GM12864 (cell line): ENCODE measurements at regions not wholly inside any gene's neighbourhood (a gene's known extent, or its start where the extent isn't known, plus 50 kb on each side); places are given as distances from the start of the nearest gene placed in this dataset.
A peak's percentile ranks its signal among the peaks of the same experiment; 100 is the strongest.
"Not testable (repeated sequence)": the region's sequence is repeated elsewhere in the genome, so short reads cannot be mapped to it uniquely, and the experiment has no call there.

Experiments used
- DNase-seq: peaks from one replicate; pipeline ENCODE4 v3.0.0-alpha.2; 2011; ENCODE audit warnings: low read depth
- H3K4me3 ChIP-seq: 2 replicates; pipeline ENCODE4 v1.5.1; 2011; ENCODE audit warnings: mild to moderate bottlenecking, low read depth, low read length, control low read depth
- CTCF ChIP-seq: IDR thresholded peaks from 2 replicates; pipeline ENCODE4 v1.5.1; 2011; ENCODE audit warnings: low read depth, mild to moderate bottlenecking, moderate library complexity, low read length, control low read depth, inconsistent platforms; ENCODE audit errors: missing control alignments

- no peak overlapping the region for H3K4me3 ChIP-seq
- DNase-seq, result no peak
- TF ChIP-seq CTCF, result peak; percentile 66
These were observed 81.2 kb upstream of the UCN3 start for GRCh38 chr10:5283305-5284158.

- no peak overlapping the region for H3K4me3 ChIP-seq
- no peak for DNase-seq
- TF ChIP-seq CTCF, result no peak
These were observed 80.3 kb upstream of the UCN3 start for GRCh38 chr10:5284311-5285057.

- no peak overlapping the region for H3K4me3 ChIP-seq
- TF ChIP-seq CTCF, result no peak
- DNase-seq, result no peak
These were observed 79.6 kb upstream of the UCN3 start for GRCh38 chr10:5285186-5285585.

GRCh38 chr10:5288359-5288758 lies 76.4 kb upstream of the UCN3 start:
- H3K4me3 ChIP-seq, result no peak overlapping the region
- no peak for DNase-seq
- TF ChIP-seq CTCF, result no peak

GRCh38 chr10:5289228-5289627 lies 75.5 kb upstream of the UCN3 start:
- not testable (repeated sequence) for DNase-seq

GRCh38 chr10:5291501-5292195 lies 73.1 kb upstream of the UCN3 start:
- H3K4me3 ChIP-seq, result no peak overlapping the region
- DNase-seq, result no peak
- TF ChIP-seq CTCF, result no peak

More at GRCh38 chr10:5289228-5289627, 75.5 kb upstream of the UCN3 start:
- H3K4me3 ChIP-seq, result not testable (repeated sequence)

- TF ChIP-seq CTCF, result no peak
- no peak for DNase-seq
- H3K4me3 ChIP-seq, result no peak overlapping the region
These were observed 72.5 kb upstream of the UCN3 start for GRCh38 chr10:5292196-5292735.

GRCh38 chr10:5292970-5293369 lies 71.8 kb upstream of the UCN3 start:
- not testable (repeated sequence) for H3K4me3 ChIP-seq, DNase-seq
